ENCODE measurements at regions not wholly inside any gene's neighbourhood (a gene's known extent, or its start where the extent isn't known, plus 50 kb on each side); places are given as distances from the start of the nearest gene placed in this dataset.

GRCh38 chr7:114852293-114852692 is 69.6 kb upstream of the MDFIC start:
- H3K27me3 Mint-ChIP-seq = peaks cover 0 to 2% of the 10 kb centered on the region in 2 donors
- ATAC-seq (no peak), DNase-seq (ENCODE audit: low spot score) (no peak)
- H3K9me3 Mint-ChIP-seq = no peaks in the 10 kb centered on the region
- H3K27ac Mint-ChIP-seq = no peak overlapping the region
- no peaks in the 10 kb centered on the region for H3K4me1 Mint-ChIP-seq (ENCODE audit: low read depth in 2 of 2)
- H3K36me3 Mint-ChIP-seq = no peaks in the 10 kb centered on the region
- no peak overlapping the region for H3K4me3 Mint-ChIP-seq

GRCh38 chr7:114853189-114853588 is 68.7 kb upstream of the MDFIC start:
- no peak for DNase-seq (ENCODE audit: low spot score)
- Mint-ChIP-seq H3K27ac (no peak overlapping the region), H3K36me3 (no peaks in the 10 kb centered on the region), H3K9me3 (no peaks in the 10 kb centered on the region), H3K4me3 (no peak overlapping the region), H3K4me1 (ENCODE audit: low read depth in 2 of 2) (no peaks in the 10 kb centered on the region), H3K27me3 (peaks cover 0 to 2% of the 10 kb centered on the region in 2 donors)
- ATAC-seq = no peak

- Mint-ChIP-seq H3K4me3 (no peak overlapping the region), H3K36me3 (no peaks in the 10 kb centered on the region), H3K4me1 (ENCODE audit: low read depth in 2 of 2) (no peaks in the 10 kb centered on the region), H3K27ac (no peak overlapping the region), H3K9me3 (no peaks in the 10 kb centered on the region), H3K27me3 (peaks cover 0 to 8% of the 10 kb centered on the region in 2 donors)
- ATAC-seq = no peak
- no peak for DNase-seq (ENCODE audit: low spot score)
Observed at GRCh38 chr7:114854369-114854768, 67.5 kb upstream of the MDFIC start.

GRCh38 chr7:114856625-114857024 is 65.3 kb upstream of the MDFIC start:
- Mint-ChIP-seq H3K36me3 (no peaks in the 10 kb centered on the region), H3K4me3 (no peak overlapping the region), H3K27ac (no peak overlapping the region), H3K27me3 (peaks cover 0 to 8% of the 10 kb centered on the region in 2 donors), H3K4me1 (ENCODE audit: low read depth in 2 of 2) (no peaks in the 10 kb centered on the region), H3K9me3 (no peaks in the 10 kb centered on the region)
- no peak for ATAC-seq
- no peak for DNase-seq (ENCODE audit: low spot score)

- Mint-ChIP-seq H3K9me3 (no peaks in the 10 kb centered on the region), H3K27ac (no peak overlapping the region), H3K27me3 (peaks cover 0 to 8% of the 10 kb centered on the region in 2 donors), H3K4me3 (no peak overlapping the region), H3K36me3 (no peaks in the 10 kb centered on the region), H3K4me1 (ENCODE audit: low read depth in 2 of 2) (no peaks in the 10 kb centered on the region)
- ATAC-seq (no peak), DNase-seq (ENCODE audit: low spot score) (no peak)
Observed at GRCh38 chr7:114857605-114858004, 64.3 kb upstream of the MDFIC start.

GRCh38 chr7:114859477-114859876 is 62.4 kb upstream of the MDFIC start:
- Mint-ChIP-seq H3K36me3 (no peaks in the 10 kb centered on the region), H3K4me1 (ENCODE audit: low read depth in 2 of 2) (no peaks in the 10 kb centered on the region), H3K27me3 (peaks cover 5 to 8% of the 10 kb centered on the region in 2 donors), H3K9me3 (no peaks in the 10 kb centered on the region), H3K4me3 (no peak overlapping the region), H3K27ac (no peak overlapping the region)
- ATAC-seq (no peak), DNase-seq (ENCODE audit: low spot score) (no peak)

GRCh38 chr7:114860206-114860605 is 61.7 kb upstream of the MDFIC start:
- DNase-seq (ENCODE audit: low spot score) (no peak), ATAC-seq (no peak)
- no peaks in the 10 kb centered on the region for H3K9me3 Mint-ChIP-seq
- H3K27ac Mint-ChIP-seq = no peak overlapping the region
- no peaks in the 10 kb centered on the region for H3K36me3 Mint-ChIP-seq
- no peaks in the 10 kb centered on the region for H3K4me1 Mint-ChIP-seq (ENCODE audit: low read depth in 2 of 2)
- H3K27me3 Mint-ChIP-seq = peaks cover 5 to 7% of the 10 kb centered on the region in 2 donors
- no peak overlapping the region for H3K4me3 Mint-ChIP-seq

GRCh38 chr7:114862406-114862805 is 59.5 kb upstream of the MDFIC start:
- Mint-ChIP-seq H3K4me3 (no peak overlapping the region), H3K27me3 (peaks cover 5 to 6% of the 10 kb centered on the region in 2 donors), H3K9me3 (no peaks in the 10 kb centered on the region), H3K4me1 (ENCODE audit: low read depth in 2 of 2) (peaks cover 8 to 13% of the 10 kb centered on the region in 2 donors), H3K27ac (no peak overlapping the region), H3K36me3 (no peaks in the 10 kb centered on the region)
- DNase-seq (ENCODE audit: low spot score) (no peak), ATAC-seq (no peak)

- peaks cover under 1 to 5% of the 10 kb centered on the region in 2 donors for H3K27me3 Mint-ChIP-seq
- no peak overlapping the region for H3K27ac Mint-ChIP-seq
- DNase-seq (ENCODE audit: low spot score) (no peak), ATAC-seq (no peak)
- peaks cover 9 to 14% of the 10 kb centered on the region in 2 donors for H3K4me1 Mint-ChIP-seq (ENCODE audit: low read depth in 2 of 2)
- no peaks in the 10 kb centered on the region for H3K36me3 Mint-ChIP-seq
- H3K4me3 Mint-ChIP-seq = no peak overlapping the region
- H3K9me3 Mint-ChIP-seq = no peaks in the 10 kb centered on the region
Observed at GRCh38 chr7:114864278-114864677, 57.6 kb upstream of the MDFIC start.

GRCh38 chr7:114865564-114865963 is 56.3 kb upstream of the MDFIC start:
- DNase-seq (ENCODE audit: low spot score) (peak; percentile 74), ATAC-seq (peak; percentile 77 to 82)
- Mint-ChIP-seq H3K4me3 (no peak overlapping the region), H3K9me3 (no peaks in the 10 kb centered on the region), H3K27ac (peak overlapping the region in 1 of 2 donors; percentile 86), H3K36me3 (no peaks in the 10 kb centered on the region), H3K27me3 (peaks cover 0 to 5% of the 10 kb centered on the region in 2 donors), H3K4me1 (ENCODE audit: low read depth in 2 of 2) (peaks cover 9 to 14% of the 10 kb centered on the region in 2 donors)

All from natural killer cell treated with Interleukin-12 subunit alpha and Interleukin-12 subunit beta and Interleukin-15 and Interleukin-18, amount 100 ng/mL, for 72 hours (primary cell).